ENCODE measurements at regions not wholly inside any gene's neighbourhood (a gene's known extent, or its start where the extent isn't known, plus 50 kb on each side); places are given as distances from the start of the nearest gene placed in this dataset.

- Histone ChIP-seq H3K9me3 (ENCODE audit: low read length) (no peaks in the 10 kb centered on the region), H2AFZ (ENCODE audit: low read depth, low read length) (no peak overlapping the region), H3K27ac (ENCODE audit: low read length) (no peak overlapping the region), H3K4me2 (ENCODE audit: low read length) (no peak overlapping the region), H3K27me3 (ENCODE audit: insufficient read depth, low read depth, low read length) (no peaks in the 10 kb centered on the region), H3K36me3 (ENCODE audit: insufficient read depth, low read length) (no peaks in the 10 kb centered on the region), H3K9ac (ENCODE audit: low read length) (no peak overlapping the region), H3K9me2 (ENCODE audit: insufficient read depth, low read length) (no peaks in the 10 kb centered on the region), H3K79me2 (replicated peaks; ENCODE audit: insufficient read depth, low read length) (no peaks in the 10 kb centered on the region), H3K4me3 (ENCODE audit: low read length) (peak overlapping the region; percentile 16), H3F3A (ENCODE audit: insufficient read depth, low read length, poor library complexity, severe bottlenecking) (no peaks in the 10 kb centered on the region), H4K20me1 (ENCODE audit: insufficient read depth) (no peaks in the 10 kb centered on the region)
- no peak for TF ChIP-seq CTCF (IDR thresholded peaks at IDR 0.05; ENCODE audit: poor library complexity, severe bottlenecking)
- TF ChIP-seq TAF1 (IDR thresholded peaks at IDR 0.05; ENCODE audit: low read depth): no peak
- TF ChIP-seq, protein P1, sequence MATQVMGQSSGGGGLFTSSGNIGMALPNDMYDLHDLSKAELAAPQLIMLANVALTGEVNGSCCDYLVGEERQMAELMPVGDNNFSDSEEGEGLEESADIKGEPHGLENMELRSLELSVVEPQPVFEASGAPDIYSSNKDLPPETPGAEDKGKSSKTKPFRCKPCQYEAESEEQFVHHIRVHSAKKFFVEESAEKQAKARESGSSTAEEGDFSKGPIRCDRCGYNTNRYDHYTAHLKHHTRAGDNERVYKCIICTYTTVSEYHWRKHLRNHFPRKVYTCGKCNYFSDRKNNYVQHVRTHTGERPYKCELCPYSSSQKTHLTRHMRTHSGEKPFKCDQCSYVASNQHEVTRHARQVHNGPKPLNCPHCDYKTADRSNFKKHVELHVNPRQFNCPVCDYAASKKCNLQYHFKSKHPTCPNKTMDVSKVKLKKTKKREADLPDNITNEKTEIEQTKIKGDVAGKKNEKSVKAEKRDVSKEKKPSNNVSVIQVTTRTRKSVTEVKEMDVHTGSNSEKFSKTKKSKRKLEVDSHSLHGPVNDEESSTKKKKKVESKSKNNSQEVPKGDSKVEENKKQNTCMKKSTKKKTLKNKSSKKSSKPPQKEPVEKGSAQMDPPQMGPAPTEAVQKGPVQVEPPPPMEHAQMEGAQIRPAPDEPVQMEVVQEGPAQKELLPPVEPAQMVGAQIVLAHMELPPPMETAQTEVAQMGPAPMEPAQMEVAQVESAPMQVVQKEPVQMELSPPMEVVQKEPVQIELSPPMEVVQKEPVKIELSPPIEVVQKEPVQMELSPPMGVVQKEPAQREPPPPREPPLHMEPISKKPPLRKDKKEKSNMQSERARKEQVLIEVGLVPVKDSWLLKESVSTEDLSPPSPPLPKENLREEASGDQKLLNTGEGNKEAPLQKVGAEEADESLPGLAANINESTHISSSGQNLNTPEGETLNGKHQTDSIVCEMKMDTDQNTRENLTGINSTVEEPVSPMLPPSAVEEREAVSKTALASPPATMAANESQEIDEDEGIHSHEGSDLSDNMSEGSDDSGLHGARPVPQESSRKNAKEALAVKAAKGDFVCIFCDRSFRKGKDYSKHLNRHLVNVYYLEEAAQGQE (IDR thresholded peaks at IDR 0.05; ENCODE audit: borderline replicate concordance): no peak
- no peak for TF ChIP-seq SMC3 (conservative IDR thresholded peaks at IDR 0.05; ENCODE audit: poor library complexity)
- TF ChIP-seq MXI1 (conservative IDR thresholded peaks at IDR 0.05; ENCODE audit: poor library complexity, severe bottlenecking): no peak
- TF ChIP-seq POLR2AphosphoS5 (IDR thresholded peaks at IDR 0.05): no peak
- no peak for TF ChIP-seq RAD21 (conservative IDR thresholded peaks at IDR 0.05)
- TF ChIP-seq EP300 (conservative IDR thresholded peaks at IDR 0.05; ENCODE audit: poor library complexity, severe bottlenecking): no peak
- TF ChIP-seq EZH2 (IDR thresholded peaks at IDR 0.05; ENCODE audit: borderline replicate concordance, insufficient read depth, low read length, poor library complexity, severe bottlenecking): no peak
These were observed 759.3 kb downstream of the BCL11B start for GRCh38 chr14:98512501-98513251.

DNA sequence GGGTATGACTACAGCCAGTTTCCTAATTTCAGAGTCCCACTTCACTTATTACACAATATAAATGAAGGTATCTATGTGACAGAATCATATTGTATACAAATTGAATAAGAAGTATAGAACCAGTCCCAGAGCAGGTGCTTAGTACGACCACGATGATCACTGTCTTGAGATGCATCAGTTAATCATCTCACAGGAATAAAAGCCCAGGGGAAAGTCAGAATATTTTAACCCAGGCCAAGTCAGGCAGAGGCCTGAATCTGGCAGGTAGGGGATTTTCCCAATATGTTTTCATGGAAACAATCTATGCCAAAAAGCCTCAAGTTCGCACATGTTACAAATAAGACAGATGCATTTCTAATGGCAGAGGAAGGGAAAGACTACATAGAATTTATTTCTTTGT is 758.4 kb downstream of the BCL11B start:
- H3F3A ChIP-seq (ENCODE audit: insufficient read depth, low read length, poor library complexity, severe bottlenecking): no peaks in the 10 kb centered on the region

More for the DNA sequence above, 758.4 kb downstream of the BCL11B start:
- no peaks in the 10 kb centered on the region for H3K27me3 ChIP-seq (ENCODE audit: insufficient read depth, low read depth, low read length)
- no peaks in the 10 kb centered on the region for H3K9me3 ChIP-seq (ENCODE audit: low read length)
- TF ChIP-seq RAD21 (conservative IDR thresholded peaks at IDR 0.05) (no peak), SMC3 (conservative IDR thresholded peaks at IDR 0.05; ENCODE audit: poor library complexity) (no peak), TAF1 (IDR thresholded peaks at IDR 0.05; ENCODE audit: low read depth) (no peak), MXI1 (conservative IDR thresholded peaks at IDR 0.05; ENCODE audit: poor library complexity, severe bottlenecking) (no peak), CTCF (IDR thresholded peaks at IDR 0.05; ENCODE audit: poor library complexity, severe bottlenecking) (no peak), EZH2 (IDR thresholded peaks at IDR 0.05; ENCODE audit: borderline replicate concordance, insufficient read depth, low read length, poor library complexity, severe bottlenecking) (no peak)
- H2AFZ ChIP-seq (ENCODE audit: low read depth, low read length): no peak overlapping the region
- no peaks in the 10 kb centered on the region for H3K9me2 ChIP-seq (ENCODE audit: insufficient read depth, low read length)
- no peak overlapping the region for H3K4me3 ChIP-seq (ENCODE audit: low read length)
- no peaks in the 10 kb centered on the region for H3K79me2 ChIP-seq (replicated peaks; ENCODE audit: insufficient read depth, low read length)
- no peak overlapping the region for H3K9ac ChIP-seq (ENCODE audit: low read length)
- no peaks in the 10 kb centered on the region for H4K20me1 ChIP-seq (ENCODE audit: insufficient read depth)
- H3K4me2 ChIP-seq (ENCODE audit: low read length): no peak overlapping the region
- no peaks in the 10 kb centered on the region for H3K36me3 ChIP-seq (ENCODE audit: insufficient read depth, low read length)
- no peak overlapping the region for H3K27ac ChIP-seq (ENCODE audit: low read length)

Data from neural cell (in vitro differentiated cells).